K562 (cell line): ENCODE measurements at regions not wholly inside any gene's neighbourhood (a gene's known extent, or its start where the extent isn't known, plus 50 kb on each side); places are given as distances from the start of the nearest gene placed in this dataset.
"Not testable (repeated sequence)": the region's sequence is repeated elsewhere in the genome, so short reads cannot be mapped to it uniquely, and the experiment has no call there.

Experiments used
- ATAC-seq: fragments of 200-7000 bp; cut with Tn5 transposase; 3 replicates; pipeline ENCODE4 v1.9.1; 2020; ENCODE audit warnings: moderate library complexity
- BruUV-seq: library from RNA; stranded (reverse); fragments of 400-500 nt; replicated peaks from 2 replicates; lab custom pipeline; 2021; lab: Mats Ljungman, UMichigan
- CTCF ChIA-PET: fragments of 300-600 bp; formaldehyde crosslinking; extraction: SDS; loops from one replicate; lab custom pipeline; 2021; ENCODE audit warnings: low intra/inter-chr PET ratio; lab: Yijun Ruan, JAX
- POLR2A ChIA-PET: fragments of 300-600, 350-650 bp; sonication (Branson Sonifier 250); formaldehyde crosslinking; extraction: SDS; loops from one replicate; lab custom pipeline; 2021; ENCODE audit warnings: antibody characterized with exemption, inconsistent platforms; lab: Yijun Ruan, JAX
- DNase-seq, 4 experiments: peaks; one replicate each; pipeline versions ENCODE4 v3.0.0 to v3.0.0-alpha.2; 2011 to 2018; ENCODE audit warnings: low spot score in 3 of 4, mixed read lengths in 3 of 4; ENCODE audit errors: extremely low read depth in 1 of 4
- FAIRE-seq: peaks from 2 replicates; lab custom pipeline; 2011; peaks lifted over from hg19 to GRCh38; lab: Jason Lieb, UNC
- H2AFZ ChIP-seq: 2 replicates; pipeline ENCODE4 v1.6.0; 2011; ENCODE audit warnings: low read depth, low read length, control low read depth, inconsistent platforms
- H3K27ac ChIP-seq: fragments of 200-600 bp; 3 replicates; pipeline ENCODE4 v1.8.0; 2011; ENCODE audit warnings: low read depth, mild to moderate bottlenecking, control low read depth, inconsistent platforms, low read length, moderate library complexity, mixed read lengths; ENCODE audit errors: extremely low read depth
- H3K27me3 ChIP-seq, 2 experiments: fragments of 300-600 bp in 1 of 2; 2 replicates in 1 of 2; 3 replicates in 1 of 2; pipeline versions ENCODE4 v1.6.0 to v1.8.0; 2011; ENCODE audit warnings: inconsistent platforms in 2 of 2, low read length in 2 of 2, mild to moderate bottlenecking in 1 of 2, mixed read lengths in 1 of 2, moderate library complexity in 1 of 2; ENCODE audit not compliant: control insufficient read depth in 2 of 2, insufficient read depth in 2 of 2
- H3K36me3 ChIP-seq: fragments of 300-600 bp; 3 replicates; pipeline ENCODE4 v1.8.0; 2011; ENCODE audit warnings: mild to moderate bottlenecking, low read length, inconsistent platforms; ENCODE audit not compliant: control insufficient read depth, insufficient read depth
- H3K4me1 ChIP-seq, 2 experiments: fragments of 200-600 bp in 1 of 2; replicated peaks in 1 of 2; 2 replicates in 1 of 2; 3 replicates in 1 of 2; pipeline versions ENCODE4 v1.5.1 to v1.8.0; 2011; ENCODE audit warnings: inconsistent platforms in 2 of 2, low read length in 2 of 2, mild to moderate bottlenecking in 1 of 2, mixed read lengths in 1 of 2, moderate library complexity in 1 of 2; ENCODE audit not compliant: control insufficient read depth in 2 of 2, insufficient read depth in 2 of 2
- H3K4me2 ChIP-seq: 2 replicates; pipeline ENCODE4 v1.6.1; 2011; ENCODE audit warnings: low read length, control low read depth, inconsistent platforms, mixed read lengths; ENCODE audit not compliant: insufficient read depth
- H3K4me3 ChIP-seq: fragments of 200-600 bp; sonication (generic), shearing (Covaris generic); 2 replicates; pipeline ENCODE4 v1.5.1; 2016; ENCODE audit warnings: control low read depth, inconsistent platforms
- H3K79me2 ChIP-seq: fragments of 200-600 bp; 3 replicates; pipeline ENCODE4 v1.8.0; 2011; ENCODE audit warnings: low read length, inconsistent platforms; ENCODE audit not compliant: control insufficient read depth, insufficient read depth
- H3K9ac ChIP-seq, 2 experiments: 2 replicates each; pipeline versions ENCODE4 v1.6.0 to v1.6.1; 2011; ENCODE audit warnings: low read depth in 2 of 2, low read length in 2 of 2, control low read depth in 1 of 2, inconsistent platforms in 1 of 2, mild to moderate bottlenecking in 1 of 2, mixed read lengths in 1 of 2; ENCODE audit not compliant: insufficient read depth in 1 of 2
- H3K9me1 ChIP-seq: one replicate; pipeline ENCODE4 v1.6.0; 2011; ENCODE audit warnings: inconsistent platforms, mild to moderate bottlenecking, low read length, moderate library complexity; ENCODE audit not compliant: control insufficient read depth, insufficient read depth
- H3K9me3 ChIP-seq: replicated peaks from 2 replicates; pipeline ENCODE4 v1.5.1; 2011; ENCODE audit warnings: low read depth, low read length, inconsistent platforms; ENCODE audit not compliant: control insufficient read depth, insufficient read depth
- H4K20me1 ChIP-seq: replicated peaks from 2 replicates; pipeline ENCODE4 v1.6.1; 2011; ENCODE audit warnings: low read length, inconsistent platforms, mixed read lengths; ENCODE audit not compliant: control insufficient read depth, insufficient read depth
- ARID3B ChIP-seq: fragments of 250-450 bp; sonication (Bioruptor Pico); IDR thresholded peaks from 2 replicates; pipeline ENCODE4 v1.4.0; 2020; ENCODE audit warnings: borderline replicate concordance
- DACH1 ChIP-seq: fragments of 450-650 bp; IDR thresholded peaks from 2 replicates; pipeline ENCODE4 v1.6.1; 2018; ENCODE audit not compliant: partially characterized antibody
- USF1 ChIP-seq: sonication (generic); formaldehyde crosslinking; IDR thresholded peaks from 2 replicates; pipeline ENCODE4 v1.9.0; 2022; ENCODE audit warnings: mild to moderate bottlenecking, missing genetic modification reagents
- ZNF23 ChIP-seq: fragments of 250-450 bp; sonication (Bioruptor Pico); IDR thresholded peaks from 2 replicates; pipeline ENCODE4 v1.4.0; 2020; ENCODE audit warnings: mild to moderate bottlenecking
- WGBS: fragments of 100-300 bp; shearing (Covaris generic); methylation state at CpG from one replicate; pipeline ENCODE4 v1.1.6; 2016; ENCODE audit warnings: low coverage, mixed read lengths; ENCODE audit not compliant: insufficient coverage; ENCODE audit errors: missing lambda C conversion rate; 5-methylcytosine and 5-hydroxymethylcytosine counted together
- in situ Hi-C: fragments of 300-500 bp; cut with MboI; formaldehyde crosslinking; loops from 4 replicates; pipeline ENCODE4 v1.15.0; 2018; ENCODE audit warnings: inconsistent platforms, mixed read lengths
- intact Hi-C: fragments of 100-400 bp; cut with micrococcal nuclease; formaldehyde crosslinking; loops from 2 replicates; pipeline ENCODE4 v1.14.2; 2022

- no peaks in the 10 kb centered on the region for H4K20me1 ChIP-seq
- FAIRE-seq: no peak
- H2AFZ ChIP-seq: no peak overlapping the region
- no peaks in the 10 kb centered on the region for H3K9me3 ChIP-seq
- no peaks in the 10 kb centered on the region for H3K79me2 ChIP-seq
- CTCF ChIA-PET: no interaction called here
- H3K9me1 ChIP-seq: no peaks in the 10 kb centered on the region
- TF ChIP-seq ARID3B (no peak), USF1 (no peak), ZNF23 (CRISPR knock-in tag) (no peak), DACH1 (no peak)
- TF ChIP-seq, all 486 proteins: peak for 0
- 0% methylated on average over 3 of the region's 3 CpGs for WGBS
- BruUV-seq: no TSS peak
- Histone ChIP-seq H3K4me3 (no peak overlapping the region), H3K9ac (no peak overlapping the region), H3K27me3 (no peaks in the 10 kb centered on the region), H3K4me1 (no peaks in the 10 kb centered on the region), H3K27ac (no peak overlapping the region), H3K36me3 (no peaks in the 10 kb centered on the region), H3K4me2 (no peak overlapping the region)
- DNase-seq: no peak
- ATAC-seq: no peak
- intact Hi-C loops (no loop called here), in situ Hi-C loops (no loop called here)
- POLR2A ChIA-PET: no interaction called here
Observed at GRCh38 chr2:180775711-180776110, 204.7 kb upstream of the UBE2E3 start.

- intact Hi-C loops, BruUV-seq, H3K4me2 ChIP-seq, DNase-seq, H2AFZ ChIP-seq, H4K20me1 ChIP-seq, H3K4me3 ChIP-seq, ATAC-seq, H3K36me3 ChIP-seq, H3K27me3 ChIP-seq, H3K9me3 ChIP-seq, in situ Hi-C loops, H3K9me1 ChIP-seq, H3K4me1 ChIP-seq, H3K79me2 ChIP-seq, CTCF ChIA-PET, POLR2A ChIA-PET, FAIRE-seq, H3K9ac ChIP-seq, H3K27ac ChIP-seq: not testable (repeated sequence)
- 16% methylated on average over 6 of the region's 6 CpGs for WGBS
Observed at GRCh38 chr2:180765316-180765715, 215.1 kb upstream of the UBE2E3 start.
